Stomach (tissue), 4 donors: ENCODE measurements at regions not wholly inside any gene's neighbourhood (a gene's known extent, or its start where the extent isn't known, plus 50 kb on each side); places are given as distances from the start of the nearest gene placed in this dataset.

ENCODE experiments used
- EP300 ChIP-seq: sonication (generic); formaldehyde crosslinking; IDR thresholded peaks from one replicate; pipeline ENCODE4 v1.6.1; 2017; ENCODE audit warnings: antibody characterized with exemption
- POLR2A ChIP-seq, 4 donors: fragments of 450-650 bp; IDR thresholded peaks; one replicate each; pipeline ENCODE4 v1.6.1; 2016; ENCODE audit warnings: antibody characterized with exemption in 4 of 4, control low read depth in 2 of 4, mild to moderate bottlenecking in 1 of 4, moderate library complexity in 1 of 4
- TF ChIP-seq, protein P1 (sequence below), 7 experiments: fragments of 450-650 bp in 4 of 7; fragments of 200-600 bp in 3 of 7; sonication (generic) in 3 of 7; IDR thresholded peaks; one replicate each; pipeline ENCODE4 v1.5.1; 2016 to 2019; ENCODE audit warnings: antibody characterized with exemption in 7 of 7, control low read depth in 2 of 7, mild to moderate bottlenecking in 1 of 7

DNA sequence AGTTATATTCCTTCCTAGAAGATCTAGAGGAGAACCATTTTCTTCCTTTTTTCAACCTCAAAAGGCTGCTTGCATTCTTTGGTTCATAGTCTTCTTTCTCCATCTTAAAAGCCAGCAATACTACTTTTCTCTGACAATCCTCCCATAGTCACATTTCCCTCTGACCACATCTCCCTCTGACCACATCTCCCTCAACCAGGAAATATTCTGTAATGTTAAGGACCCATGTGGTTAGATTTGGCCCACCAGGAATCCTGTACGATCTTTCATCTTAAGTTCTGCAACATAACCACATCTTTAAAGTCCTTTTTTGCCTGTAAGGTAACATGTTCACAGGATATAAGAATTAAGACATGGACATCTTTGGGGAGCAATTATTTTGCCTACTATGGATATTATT is 179.4 kb upstream of the SPEF2 start:
- TF ChIP-seq, protein P1, sequence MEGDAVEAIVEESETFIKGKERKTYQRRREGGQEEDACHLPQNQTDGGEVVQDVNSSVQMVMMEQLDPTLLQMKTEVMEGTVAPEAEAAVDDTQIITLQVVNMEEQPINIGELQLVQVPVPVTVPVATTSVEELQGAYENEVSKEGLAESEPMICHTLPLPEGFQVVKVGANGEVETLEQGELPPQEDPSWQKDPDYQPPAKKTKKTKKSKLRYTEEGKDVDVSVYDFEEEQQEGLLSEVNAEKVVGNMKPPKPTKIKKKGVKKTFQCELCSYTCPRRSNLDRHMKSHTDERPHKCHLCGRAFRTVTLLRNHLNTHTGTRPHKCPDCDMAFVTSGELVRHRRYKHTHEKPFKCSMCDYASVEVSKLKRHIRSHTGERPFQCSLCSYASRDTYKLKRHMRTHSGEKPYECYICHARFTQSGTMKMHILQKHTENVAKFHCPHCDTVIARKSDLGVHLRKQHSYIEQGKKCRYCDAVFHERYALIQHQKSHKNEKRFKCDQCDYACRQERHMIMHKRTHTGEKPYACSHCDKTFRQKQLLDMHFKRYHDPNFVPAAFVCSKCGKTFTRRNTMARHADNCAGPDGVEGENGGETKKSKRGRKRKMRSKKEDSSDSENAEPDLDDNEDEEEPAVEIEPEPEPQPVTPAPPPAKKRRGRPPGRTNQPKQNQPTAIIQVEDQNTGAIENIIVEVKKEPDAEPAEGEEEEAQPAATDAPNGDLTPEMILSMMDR (IDR thresholded peaks at IDR 0.05) = no peak
- TF ChIP-seq POLR2A (IDR thresholded peaks at IDR 0.05) (no peak), EP300 (no peak)
